ENCODE measurements at regions not wholly inside any gene's neighbourhood (a gene's known extent, or its start where the extent isn't known, plus 50 kb on each side); places are given as distances from the start of the nearest gene placed in this dataset.

GRCh38 chr21:35139382-35139715, 90.2 kb upstream of the RUNX1 start:
- no peaks in the 10 kb centered on the region for H3K36me3 ChIP-seq (ENCODE audit: insufficient read depth, low read length)
- DNase-seq (ENCODE audit: low spot score): no peak
- H3K4me3 ChIP-seq (ENCODE audit: low read depth, low read length, poor library complexity, severe bottlenecking): peak overlapping the region; percentile 13
- H3K4me1 ChIP-seq (ENCODE audit: insufficient read depth, low read length, poor library complexity, severe bottlenecking): peaks cover 19% of the 10 kb centered on the region
- ChIA-PET CTCF (ENCODE audit: unreplicated experiment) (no interaction called here), POLR2A (interaction anchor here (0.6 to 1.1 kb wide), 5 partner anchors 9 to 256 kb away, joined by 3 to 6 read pairs (median 3); no protein-coding TSS in a partner anchor)
- no peaks in the 10 kb centered on the region for H4K20me1 ChIP-seq (ENCODE audit: insufficient read depth, low read length)
- no peak overlapping the region for H3K27ac ChIP-seq (ENCODE audit: low read depth, low read length, poor library complexity, severe bottlenecking)
- no peaks in the 10 kb centered on the region for H3K9me2 ChIP-seq (ENCODE audit: insufficient read depth, low read length)
- no peaks in the 10 kb centered on the region for H3K9me3 ChIP-seq (ENCODE audit: low read length)
- peak overlapping the region; percentile 49 for H3K4me2 ChIP-seq (ENCODE audit: low read length)
- no peak for TF ChIP-seq EZH2phosphoT487 (IDR thresholded peaks at IDR 0.05; ENCODE audit: borderline replicate concordance, low read depth, low read length)
- no peak for TF ChIP-seq CTCF (conservative IDR thresholded peaks at IDR 0.05; ENCODE audit: low read length)
- intact Hi-C loops (cut with micrococcal nuclease; ENCODE audit: unreplicated experiment): no loop called here
- no TSS peak for BruUV-seq (replicated peaks)
- H2AFZ ChIP-seq (ENCODE audit: low read length): peak overlapping the region; percentile 84; the same call in 1 of the 2 replicates
- H3K79me2 ChIP-seq (ENCODE audit: insufficient read depth, low read depth, low read length): no peaks in the 10 kb centered on the region

GRCh38 chr21:35138665-35139381, 89.7 kb upstream of the RUNX1 start:
- Histone ChIP-seq H3K79me2 (ENCODE audit: insufficient read depth, low read depth, low read length) (no peaks in the 10 kb centered on the region), H3K4me1 (ENCODE audit: insufficient read depth, low read length, poor library complexity, severe bottlenecking) (peaks cover 19% of the 10 kb centered on the region), H4K20me1 (ENCODE audit: insufficient read depth, low read length) (no peaks in the 10 kb centered on the region), H2AFZ (ENCODE audit: low read length) (peak overlapping the region; percentile 84), H3K4me2 (ENCODE audit: low read length) (peak overlapping the region; percentile 49), H3K4me3 (ENCODE audit: low read depth, low read length, poor library complexity, severe bottlenecking) (peak overlapping the region; percentile 13), H3K9me2 (ENCODE audit: insufficient read depth, low read length) (no peaks in the 10 kb centered on the region), H3K9me3 (ENCODE audit: low read length) (no peaks in the 10 kb centered on the region), H3K27ac (ENCODE audit: low read depth, low read length, poor library complexity, severe bottlenecking) (no peak overlapping the region), H3K36me3 (ENCODE audit: insufficient read depth, low read length) (no peaks in the 10 kb centered on the region)
- BruUV-seq (replicated peaks): no TSS peak
- CTCF ChIA-PET (ENCODE audit: unreplicated experiment): no interaction called here
- intact Hi-C loops (cut with micrococcal nuclease; ENCODE audit: unreplicated experiment): no loop called here
- POLR2A ChIA-PET: interaction anchor here (0.6 to 1.1 kb wide), 5 partner anchors 9 to 256 kb away, joined by 3 to 6 read pairs (median 3); no protein-coding TSS in a partner anchor
- peak; percentile 58 for DNase-seq (ENCODE audit: low spot score)
- TF ChIP-seq EZH2phosphoT487 (IDR thresholded peaks at IDR 0.05; ENCODE audit: borderline replicate concordance, low read depth, low read length) (no peak), CTCF (conservative IDR thresholded peaks at IDR 0.05; ENCODE audit: low read length) (no peak)

GRCh38 chr21:35136586-35137219, 87.6 kb upstream of the RUNX1 start:
- Histone ChIP-seq H4K20me1 (ENCODE audit: insufficient read depth, low read length) (no peaks in the 10 kb centered on the region), H3K9me3 (ENCODE audit: low read length) (no peaks in the 10 kb centered on the region), H3K79me2 (ENCODE audit: insufficient read depth, low read depth, low read length) (no peaks in the 10 kb centered on the region), H3K9me2 (ENCODE audit: insufficient read depth, low read length) (no peaks in the 10 kb centered on the region), H3K27ac (ENCODE audit: low read depth, low read length, poor library complexity, severe bottlenecking) (no peak overlapping the region), H3K4me1 (ENCODE audit: insufficient read depth, low read length, poor library complexity, severe bottlenecking) (peaks cover 19% of the 10 kb centered on the region), H3K4me3 (ENCODE audit: low read depth, low read length, poor library complexity, severe bottlenecking) (no peak overlapping the region), H3K36me3 (ENCODE audit: insufficient read depth, low read length) (no peaks in the 10 kb centered on the region), H2AFZ (ENCODE audit: low read length) (no peak overlapping the region), H3K4me2 (ENCODE audit: low read length) (no peak overlapping the region)
- TF ChIP-seq CTCF (conservative IDR thresholded peaks at IDR 0.05; ENCODE audit: low read length): no peak
- ChIA-PET CTCF (ENCODE audit: unreplicated experiment) (no interaction called here), POLR2A (interaction anchor here (1.4 to 1.9 kb wide), 2 partner anchors 15 to 25 kb away, joined by 3 to 6 read pairs; no protein-coding TSS in a partner anchor)
- intact Hi-C loops (cut with micrococcal nuclease; ENCODE audit: unreplicated experiment): no loop called here
- no peak for DNase-seq (ENCODE audit: low spot score)
- no TSS peak for BruUV-seq (replicated peaks)

Measured in OCI-LY7 (cell line).